PC-3 (cell line): ENCODE measurements at regions not wholly inside any gene's neighbourhood (a gene's known extent, or its start where the extent isn't known, plus 50 kb on each side); places are given as distances from the start of the nearest gene placed in this dataset.

Experiments
- ATAC-seq: fragments of 200-7000 bp; cut with Tn5 transposase; 2 replicates; pipeline ENCODE4 v1.9.1; 2020; ENCODE audit warnings: mild to moderate bottlenecking, moderate library complexity
- BruUV-seq: library from RNA; stranded (reverse); fragments of 400-500 nt; replicated peaks from 2 replicates; lab custom pipeline; 2021; lab: Mats Ljungman, UMichigan
- CTCF ChIA-PET: fragments of 300-600 bp; sonication (Branson Sonifier 250); formaldehyde crosslinking; loops from one replicate; lab custom pipeline; 2022; ENCODE audit warnings: antibody characterized with exemption; lab: Charles Lee
- POLR2A ChIA-PET: fragments of 300-600 bp; sonication (Branson Sonifier 250); formaldehyde crosslinking; loops from one replicate; lab custom pipeline; 2022; ENCODE audit warnings: antibody characterized with exemption; ENCODE audit not compliant: unreplicated experiment; lab: Charles Lee
- DNase-seq: peaks from one replicate; pipeline ENCODE4 v3.0.0-alpha.2; 2015
- H2AFZ ChIP-seq: fragments of 300-600 bp; sonication (generic); 2 replicates; pipeline ENCODE4 v1.6.0; 2016; ENCODE audit warnings: antibody characterized with exemption, low read length
- H3F3A ChIP-seq: fragments of 300-600 bp; sonication (generic); one replicate; pipeline ENCODE4 v1.6.0; 2017; ENCODE audit warnings: antibody characterized with exemption, low read length, control low read depth, mild to moderate bottlenecking; ENCODE audit not compliant: unreplicated experiment
- H3K27ac ChIP-seq: fragments of 300-600 bp; sonication (generic); 2 replicates; pipeline ENCODE4 v1.5.1; 2016; ENCODE audit warnings: mild to moderate bottlenecking, low read length
- H3K27me3 ChIP-seq: fragments of 300-600 bp; sonication (generic); 2 replicates; pipeline ENCODE4 v1.6.1; 2016; ENCODE audit warnings: low read length, mixed read lengths
- H3K36me3 ChIP-seq: fragments of 300-600 bp; sonication (generic); 2 replicates; pipeline ENCODE4 v1.6.1; 2016; ENCODE audit warnings: low read depth, mixed run types, low read length, mixed read lengths
- H3K4me1 ChIP-seq: fragments of 300-600 bp; sonication (generic); 2 replicates; pipeline ENCODE4 v1.5.1; 2016; ENCODE audit warnings: low read length; ENCODE audit not compliant: insufficient read depth
- H3K4me2 ChIP-seq: fragments of 300-600 bp; sonication (generic); 2 replicates; pipeline ENCODE4 v1.6.0; 2016; ENCODE audit warnings: low read length
- H3K4me3 ChIP-seq: fragments of 300-600 bp; sonication (generic); 2 replicates; pipeline ENCODE4 v1.5.1; 2016; ENCODE audit warnings: mild to moderate bottlenecking, low read length, mixed read lengths
- H3K79me2 ChIP-seq: fragments of 300-600 bp; sonication (generic); 2 replicates; pipeline ENCODE4 v1.6.1; 2017; ENCODE audit warnings: low read length, mixed read lengths
- H3K9ac ChIP-seq: fragments of 300-600 bp; sonication (generic); 2 replicates; pipeline ENCODE4 v1.6.0; 2016; ENCODE audit warnings: mild to moderate bottlenecking, low read length
- H3K9me2 ChIP-seq: fragments of 300-600 bp; sonication (generic); replicated peaks from 2 replicates; pipeline ENCODE4 v1.6.1; 2016; ENCODE audit warnings: mixed run types, low read length, mixed read lengths
- H3K9me3 ChIP-seq: fragments of 300-600 bp; sonication (generic); 2 replicates; pipeline ENCODE4 v1.6.1; 2016; ENCODE audit warnings: low read length, mixed read lengths
- H4K20me1 ChIP-seq: fragments of 300-600 bp; sonication (generic); 2 replicates; pipeline ENCODE4 v1.6.1; 2016; ENCODE audit warnings: low read length, mixed read lengths
- CTCF ChIP-seq: fragments of 300-600 bp; sonication (generic); conservative IDR thresholded peaks from 2 replicates; pipeline ENCODE4 v1.5.1; 2017; ENCODE audit warnings: antibody characterized with exemption, low read depth, mild to moderate bottlenecking, low read length
- EZH2 ChIP-seq: fragments of 300-600 bp; sonication (generic); IDR thresholded peaks from one replicate; pipeline ENCODE4 v1.6.1; 2017; ENCODE audit warnings: antibody characterized with exemption, mild to moderate bottlenecking, low read length; ENCODE audit not compliant: unreplicated experiment
- EZH2phosphoT487 ChIP-seq: fragments of 300-600 bp; sonication (generic); IDR thresholded peaks from 2 replicates; pipeline ENCODE4 v1.6.1; 2018; ENCODE audit warnings: mild to moderate bottlenecking, antibody characterized with exemption, low read length, borderline replicate concordance
- intact Hi-C: fragments of 100-400 bp; cut with micrococcal nuclease; formaldehyde crosslinking; loops from 2 replicates; pipeline ENCODE4 v1.9.0; 2023

- H3K27me3 ChIP-seq, result no peaks in the 10 kb centered on the region
- intact Hi-C loops, result no loop called here
- DNase-seq, result no peak
- H3K79me2 ChIP-seq, result no peaks in the 10 kb centered on the region
- BruUV-seq, result no TSS peak
- no peaks in the 10 kb centered on the region for H3K9me2 ChIP-seq
- H3K9me3 ChIP-seq, result no peaks in the 10 kb centered on the region
- H3K4me1 ChIP-seq, result no peaks in the 10 kb centered on the region; the same call in 1 of the 2 replicates
- POLR2A ChIA-PET, result no interaction called here
- H3K36me3 ChIP-seq, result no peaks in the 10 kb centered on the region
- no peak for ATAC-seq
- H2AFZ ChIP-seq, result no peak overlapping the region
- H3K4me2 ChIP-seq, result no peak overlapping the region
- H4K20me1 ChIP-seq, result no peaks in the 10 kb centered on the region
- CTCF ChIA-PET, result no interaction called here
- H3K4me3 ChIP-seq, result no peak overlapping the region
- H3K27ac ChIP-seq, result no peak overlapping the region
- TF ChIP-seq EZH2phosphoT487, result no peak
- no peak for TF ChIP-seq CTCF
- no peak for TF ChIP-seq EZH2
- no peak overlapping the region for H3K9ac ChIP-seq
- H3F3A ChIP-seq, result no peaks in the 10 kb centered on the region
These were observed 870.1 kb downstream of the CDH11 start for GRCh38 chr16:64251742-64252141.

GRCh38 chr16:64250866-64251265, 871.0 kb downstream of the CDH11 start:
- intact Hi-C loops, result no loop called here
- H2AFZ ChIP-seq, result no peak overlapping the region
- ChIA-PET CTCF (no interaction called here), POLR2A (no interaction called here)
- no peaks in the 10 kb centered on the region; the same call in 1 of the 2 replicates for H3K4me1 ChIP-seq
- no peaks in the 10 kb centered on the region for H3K36me3 ChIP-seq
- no peaks in the 10 kb centered on the region for H4K20me1 ChIP-seq
- H3K4me2 ChIP-seq, result no peak overlapping the region
- H3K9ac ChIP-seq, result no peak overlapping the region
- H3K9me3 ChIP-seq, result no peaks in the 10 kb centered on the region
- no peaks in the 10 kb centered on the region for H3K27me3 ChIP-seq
- no peak overlapping the region for H3K27ac ChIP-seq
- H3K4me3 ChIP-seq, result no peak overlapping the region
- BruUV-seq, result no TSS peak
- no peak for DNase-seq
- no peaks in the 10 kb centered on the region for H3F3A ChIP-seq
- no peak for TF ChIP-seq EZH2
- ATAC-seq, result peak; percentile 48; the same call in 1 of the 2 replicates
- no peaks in the 10 kb centered on the region for H3K79me2 ChIP-seq
- no peaks in the 10 kb centered on the region for H3K9me2 ChIP-seq

- TF ChIP-seq EZH2phosphoT487, result no peak
- no peak for TF ChIP-seq EZH2
- TF ChIP-seq CTCF, result no peak
- Histone ChIP-seq H3F3A (no peaks in the 10 kb centered on the region), H3K79me2 (no peaks in the 10 kb centered on the region), H2AFZ (no peak overlapping the region), H3K36me3 (no peaks in the 10 kb centered on the region), H3K9me3 (no peaks in the 10 kb centered on the region), H4K20me1 (no peaks in the 10 kb centered on the region), H3K9ac (no peak overlapping the region), H3K4me1 (peaks cover 12% of the 10 kb centered on the region), H3K27me3 (no peaks in the 10 kb centered on the region), H3K9me2 (no peaks in the 10 kb centered on the region), H3K4me3 (no peak overlapping the region), H3K4me2 (no peak overlapping the region), H3K27ac (no peak overlapping the region)
- ChIA-PET CTCF (no interaction called here), POLR2A (no interaction called here)
- intact Hi-C loops, result loop anchor here (5.0 kb wide), 1 partner anchor 150 kb away; no protein-coding TSS in a partner anchor
- ATAC-seq, result no peak
- DNase-seq, result no peak
- BruUV-seq, result no TSS peak
These were observed 879.4 kb downstream of the CDH11 start for GRCh38 chr16:64242492-64242891.
